GM12878 (cell line): ENCODE measurements at regions not wholly inside any gene's neighbourhood (a gene's known extent, or its start where the extent isn't known, plus 50 kb on each side); places are given as distances from the start of the nearest gene placed in this dataset.

ENCODE experiments used
- ATAC-seq: fragments of 200-7000 bp; cut with Tn5 transposase; 3 replicates; pipeline ENCODE4 v1.9.1; 2020; ENCODE audit warnings: mild to moderate bottlenecking, moderate library complexity
- BruUV-seq: library from RNA; stranded (reverse); fragments of 400-500 nt; replicated peaks from 2 replicates; lab custom pipeline; 2021; lab: Mats Ljungman, UMichigan
- CTCF ChIA-PET: fragments of 300-600 bp; sonication (Branson Sonifier 250); formaldehyde crosslinking; extraction: SDS; loops from one replicate; lab custom pipeline; 2021; ENCODE audit warnings: inconsistent platforms; lab: Yijun Ruan, JAX
- POLR2A ChIA-PET: fragments of 350-600 bp; formaldehyde crosslinking; extraction: SDS; loops from one replicate; lab custom pipeline; 2021; ENCODE audit warnings: inconsistent platforms; lab: Charles Lee
- RAD21 ChIA-PET: fragments of 300-600 bp; sonication (Branson Sonifier 250); formaldehyde crosslinking; loops from one replicate; lab custom pipeline; 2023; ENCODE audit warnings: antibody characterized with exemption; ENCODE audit not compliant: unreplicated experiment; lab: Charles Lee
- SMC1A ChIA-PET: fragments of 300-600 bp; sonication (Branson Sonifier 250); formaldehyde crosslinking; loops from one replicate; lab custom pipeline; 2023; ENCODE audit not compliant: unreplicated experiment, uncharacterized antibody; lab: Charles Lee
- DNase-seq: peaks from one replicate; pipeline ENCODE4 v3.0.0-alpha.2; 2011; ENCODE audit warnings: low read depth, low spot score
- FAIRE-seq: peaks from 3 replicates; lab custom pipeline; 2011; peaks lifted over from hg19 to GRCh38; lab: Jason Lieb, UNC
- H2AFZ ChIP-seq: 2 replicates; pipeline ENCODE4 v1.6.0; 2011; ENCODE audit warnings: low read depth, low read length, control low read depth; ENCODE audit not compliant: control insufficient read depth
- H3K27ac ChIP-seq: 2 replicates; pipeline ENCODE4 v1.5.1; 2011; ENCODE audit warnings: control low read depth; ENCODE audit not compliant: control insufficient read depth, insufficient read depth
- H3K27me3 ChIP-seq, 2 experiments: replicated peaks in 1 of 2; 2 replicates each; pipeline versions ENCODE4 v1.6.0 to v1.6.1; 2011; ENCODE audit warnings: low read length in 1 of 2; ENCODE audit not compliant: control insufficient read depth in 2 of 2, insufficient read depth in 2 of 2
- H3K36me3 ChIP-seq, 2 experiments: 2 replicates each; pipeline ENCODE4 v1.5.1; 2011; ENCODE audit warnings: low read length in 1 of 2; ENCODE audit not compliant: control insufficient read depth in 2 of 2, insufficient read depth in 2 of 2
- H3K4me1 ChIP-seq: 2 replicates; pipeline ENCODE4 v1.6.1; 2011; ENCODE audit warnings: mild to moderate bottlenecking, low read length, moderate library complexity, mixed read lengths; ENCODE audit not compliant: control insufficient read depth, insufficient read depth
- H3K4me2 ChIP-seq: 2 replicates; pipeline ENCODE4 v1.6.0; 2011; ENCODE audit warnings: control low read depth; ENCODE audit not compliant: control insufficient read depth, insufficient read depth
- H3K4me3 ChIP-seq: fragments of 200-600 bp; sonication (generic); 2 replicates; pipeline ENCODE4 v1.5.1; 2016
- H3K79me2 ChIP-seq: 2 replicates; pipeline ENCODE4 v1.6.0; 2011; ENCODE audit warnings: low read length; ENCODE audit not compliant: control insufficient read depth, insufficient read depth
- H3K9ac ChIP-seq: 2 replicates; pipeline ENCODE4 v1.8.0; 2011; ENCODE audit warnings: low read length, control low read depth, mixed read lengths; ENCODE audit not compliant: control insufficient read depth, insufficient read depth
- H3K9me3 ChIP-seq: replicated peaks from 3 replicates; pipeline ENCODE4 v1.5.1; 2011; ENCODE audit warnings: mild to moderate bottlenecking, low read length; ENCODE audit not compliant: control insufficient read depth, insufficient read depth
- H4K20me1 ChIP-seq: 2 replicates; pipeline ENCODE4 v1.6.0; 2011; ENCODE audit not compliant: control insufficient read depth, insufficient read depth
- BACH1 ChIP-seq: fragments of 450-650 bp; IDR thresholded peaks from 2 replicates; pipeline ENCODE4 v1.6.1; 2017; ENCODE audit warnings: mild to moderate bottlenecking, borderline replicate concordance
- BHLHE40 ChIP-seq, 2 experiments: fragments of 450-650 bp in 1 of 2; IDR thresholded peaks; 2 replicates each; pipeline ENCODE4 v1.6.1; 2011 to 2017; ENCODE audit warnings: low read depth in 2 of 2, borderline replicate concordance in 1 of 2, improper control_type of control experiment in 1 of 2, low read length in 1 of 2, mild to moderate bottlenecking in 1 of 2
- CREB1 ChIP-seq: IDR thresholded peaks from 2 replicates; pipeline ENCODE4 v1.6.1; 2012; ENCODE audit warnings: low read depth, mild to moderate bottlenecking, inconsistent platforms
- E2F8 ChIP-seq: fragments of 450-650 bp; IDR thresholded peaks from 2 replicates; pipeline ENCODE4 v1.6.1; 2018; ENCODE audit warnings: mild to moderate bottlenecking, low read depth, moderate library complexity; ENCODE audit not compliant: partially characterized antibody
- NFIC ChIP-seq: IDR thresholded peaks from 2 replicates; pipeline ENCODE4 v1.6.1; 2012; ENCODE audit warnings: low read depth, mild to moderate bottlenecking, inconsistent platforms, low read length, moderate library complexity
- PML ChIP-seq: IDR thresholded peaks from 2 replicates; pipeline ENCODE4 v1.6.1; 2012; ENCODE audit warnings: low read length, inconsistent platforms
- RELA ChIP-seq: fragments of 450-650 bp; IDR thresholded peaks from 2 replicates; pipeline ENCODE4 v1.8.0; 2014; ENCODE audit warnings: borderline replicate concordance; ENCODE audit not compliant: partially characterized antibody
- SUZ12 ChIP-seq: fragments of 200-600 bp; sonication (generic); IDR thresholded peaks from one replicate; pipeline ENCODE4 v1.6.1; 2018; ENCODE audit warnings: antibody characterized with exemption, mild to moderate bottlenecking; ENCODE audit not compliant: unreplicated experiment
- TCF12 ChIP-seq: IDR thresholded peaks from 2 replicates; pipeline ENCODE4 v1.6.1; 2011; ENCODE audit warnings: low read depth, mild to moderate bottlenecking, low read length
- ZZZ3 ChIP-seq: IDR thresholded peaks from 2 replicates; pipeline ENCODE4 v1.6.1; 2011; ENCODE audit warnings: low read depth; ENCODE audit not compliant: control insufficient read depth, insufficient read length
- WGBS: methylation state at CpG from one replicate; pipeline ENCODE4 v1.1.6; 2016; ENCODE audit warnings: low lambda C conversion rate; ENCODE audit not compliant: insufficient replicate concordance, insufficient coverage; ENCODE audit errors: missing lambda C conversion rate; 5-methylcytosine and 5-hydroxymethylcytosine counted together
- in situ Hi-C: fragments of 300-500 bp; cut with MboI; formaldehyde crosslinking; loops from 9 replicates; pipeline ENCODE4 v1.14.3; 2018; ENCODE audit warnings: mixed read lengths
- intact Hi-C: fragments of 100-400 bp; cut with micrococcal nuclease; formaldehyde crosslinking; loops from one replicate; pipeline ENCODE4 v1.14.2; 2022; ENCODE audit not compliant: unreplicated experiment
- TF ChIP-seq, protein P1 (sequence below): fragments of 150-350 bp; IDR thresholded peaks from 2 replicates; pipeline ENCODE4 v1.6.1; 2014; ENCODE audit warnings: mild to moderate bottlenecking, low read depth, low read length

DNA sequence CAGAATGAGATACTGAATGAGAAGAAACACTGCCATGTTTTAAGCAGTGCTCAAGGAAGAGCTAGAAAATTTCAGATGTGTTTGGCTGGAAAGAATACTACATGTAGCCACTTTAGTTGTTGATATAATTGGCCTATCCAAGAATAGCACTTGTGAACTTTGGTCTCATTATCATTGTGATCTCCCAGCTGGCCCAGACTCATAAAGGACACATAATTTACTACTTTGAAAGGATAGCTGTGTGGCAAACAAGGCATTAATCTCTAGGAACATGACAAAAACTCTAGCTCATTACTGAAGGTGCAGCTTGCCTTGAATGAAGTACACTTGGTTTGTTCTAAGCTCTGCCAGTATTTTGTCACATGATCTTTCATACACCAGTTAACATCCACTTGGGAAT is 356.3 kb downstream of the CSNK1G3 start (continued):
- TF ChIP-seq RELA (no peak), E2F8 (no peak), BACH1 (no peak), TCF12 (no peak), NFIC (no peak), BHLHE40 (IDR thresholded peaks at IDR 0.05; ENCODE audit: borderline replicate concordance in 1 of 2, low read depth in 2 of 2, low read length in 1 of 2) (no peak)
- TF ChIP-seq, protein P1, sequence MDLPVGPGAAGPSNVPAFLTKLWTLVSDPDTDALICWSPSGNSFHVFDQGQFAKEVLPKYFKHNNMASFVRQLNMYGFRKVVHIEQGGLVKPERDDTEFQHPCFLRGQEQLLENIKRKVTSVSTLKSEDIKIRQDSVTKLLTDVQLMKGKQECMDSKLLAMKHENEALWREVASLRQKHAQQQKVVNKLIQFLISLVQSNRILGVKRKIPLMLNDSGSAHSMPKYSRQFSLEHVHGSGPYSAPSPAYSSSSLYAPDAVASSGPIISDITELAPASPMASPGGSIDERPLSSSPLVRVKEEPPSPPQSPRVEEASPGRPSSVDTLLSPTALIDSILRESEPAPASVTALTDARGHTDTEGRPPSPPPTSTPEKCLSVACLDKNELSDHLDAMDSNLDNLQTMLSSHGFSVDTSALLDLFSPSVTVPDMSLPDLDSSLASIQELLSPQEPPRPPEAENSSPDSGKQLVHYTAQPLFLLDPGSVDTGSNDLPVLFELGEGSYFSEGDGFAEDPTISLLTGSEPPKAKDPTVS, result no peak

DNA sequence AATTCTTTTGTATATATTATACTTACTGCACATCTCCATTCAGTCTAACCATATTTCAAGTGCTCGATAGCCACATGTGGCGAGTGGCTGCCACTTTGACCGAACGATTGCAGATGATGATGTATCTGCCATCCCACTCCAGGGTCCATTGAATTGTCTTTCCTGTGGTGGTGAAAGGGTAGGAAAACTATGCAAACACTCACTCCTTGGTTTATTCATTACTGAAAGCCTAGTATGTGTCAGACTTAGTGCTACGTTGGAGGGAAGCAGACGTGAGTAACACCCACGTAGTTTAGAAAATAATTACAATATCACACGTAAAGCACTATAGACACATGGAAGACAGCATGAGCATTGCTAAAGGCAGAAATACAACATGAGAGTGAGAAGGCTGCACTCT is 353.7 kb downstream of the CSNK1G3 start:
- FAIRE-seq, result no peak
- no peak overlapping the region for H3K4me3 ChIP-seq
- 51% methylated on average over 8 of the region's 8 CpGs for WGBS

More for the DNA sequence above, 353.7 kb downstream of the CSNK1G3 start:
- BruUV-seq, result no TSS peak
- TF ChIP-seq PML, result no peak
- TF ChIP-seq ZZZ3, result no peak
- TF ChIP-seq SUZ12, result no peak
- TF ChIP-seq CREB1, result no peak
- TF ChIP-seq, all 136 proteins: peak for 0
- SMC1A ChIA-PET, result no interaction called here
- Histone ChIP-seq H3K9me3 (no peaks in the 10 kb centered on the region), H3K9ac (no peak overlapping the region), H3K4me1 (no peaks in the 10 kb centered on the region), H2AFZ (no peak overlapping the region), H3K4me2 (no peak overlapping the region), H3K36me3 (no peaks in the 10 kb centered on the region), H3K27me3 (no peaks in the 10 kb centered on the region), H3K79me2 (no peaks in the 10 kb centered on the region), H4K20me1 (no peaks in the 10 kb centered on the region), H3K27ac (no peak overlapping the region)
- no peak for DNase-seq
- RAD21 ChIA-PET, result no interaction called here
- POLR2A ChIA-PET, result no interaction called here
- intact Hi-C loops, result no loop called here
- in situ Hi-C loops, result no loop called here
- CTCF ChIA-PET, result no interaction called here
- ATAC-seq, result no peak
